HG03457 (cell line): ENCODE measurements at regions not wholly inside any gene's neighbourhood (a gene's known extent, or its start where the extent isn't known, plus 50 kb on each side); places are given as distances from the start of the nearest gene placed in this dataset.
"Not testable (repeated sequence)": the region's sequence is repeated elsewhere in the genome, so short reads cannot be mapped to it uniquely, and the experiment has no call there.

Experiments
- ATAC-seq: cut with Tn5 transposase; IDR thresholded peaks from one replicate; pipeline ENCODE4 v1.9.1; 2021; ENCODE audit warnings: moderate number of reproducible peaks; ENCODE audit not compliant: unreplicated experiment

DNA sequence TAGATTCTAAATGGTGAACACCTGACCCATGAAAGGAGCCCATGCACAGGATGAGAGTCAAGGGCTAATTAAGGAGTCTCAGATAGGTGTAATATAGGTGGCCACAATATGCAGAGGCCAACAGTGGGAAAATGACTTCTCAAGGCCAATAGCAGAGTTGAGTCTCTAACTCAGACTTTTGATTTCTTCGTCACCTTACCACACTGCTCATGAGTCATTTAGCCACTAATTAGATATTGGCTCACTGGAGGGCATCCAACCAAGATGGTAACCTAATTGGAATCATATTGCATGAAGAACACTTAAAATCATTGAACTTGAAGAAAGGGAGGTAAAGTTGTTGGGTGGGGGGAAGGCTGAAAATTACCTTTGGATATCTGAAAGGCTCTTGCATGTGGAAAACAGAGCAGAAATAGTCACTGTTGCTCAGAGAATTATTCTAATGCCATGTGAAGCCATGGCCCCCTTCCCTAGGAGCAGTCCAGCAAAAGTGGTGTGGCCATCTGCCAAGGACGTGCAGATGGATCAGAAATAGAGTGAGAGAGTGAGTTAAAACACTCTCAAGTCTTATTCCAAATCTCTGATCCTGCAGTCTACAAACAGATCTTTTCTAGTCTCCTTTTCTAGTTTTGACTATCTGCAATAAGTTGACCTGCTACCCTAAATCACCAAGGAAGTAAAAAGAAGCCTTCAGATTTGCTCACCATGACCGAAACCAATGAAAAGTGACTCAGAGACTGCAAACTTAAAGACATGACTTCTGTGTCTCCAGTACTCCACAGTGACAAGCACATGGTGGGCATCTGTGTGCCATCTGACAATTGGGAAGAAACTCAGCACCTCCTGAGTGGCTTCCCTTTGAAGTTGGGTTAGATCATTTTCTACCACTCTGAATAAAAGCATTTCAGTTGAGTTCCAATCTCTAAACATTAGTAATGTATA lies 93.9 kb upstream of the C1QTNF7 start:
- no peak for ATAC-seq

DNA sequence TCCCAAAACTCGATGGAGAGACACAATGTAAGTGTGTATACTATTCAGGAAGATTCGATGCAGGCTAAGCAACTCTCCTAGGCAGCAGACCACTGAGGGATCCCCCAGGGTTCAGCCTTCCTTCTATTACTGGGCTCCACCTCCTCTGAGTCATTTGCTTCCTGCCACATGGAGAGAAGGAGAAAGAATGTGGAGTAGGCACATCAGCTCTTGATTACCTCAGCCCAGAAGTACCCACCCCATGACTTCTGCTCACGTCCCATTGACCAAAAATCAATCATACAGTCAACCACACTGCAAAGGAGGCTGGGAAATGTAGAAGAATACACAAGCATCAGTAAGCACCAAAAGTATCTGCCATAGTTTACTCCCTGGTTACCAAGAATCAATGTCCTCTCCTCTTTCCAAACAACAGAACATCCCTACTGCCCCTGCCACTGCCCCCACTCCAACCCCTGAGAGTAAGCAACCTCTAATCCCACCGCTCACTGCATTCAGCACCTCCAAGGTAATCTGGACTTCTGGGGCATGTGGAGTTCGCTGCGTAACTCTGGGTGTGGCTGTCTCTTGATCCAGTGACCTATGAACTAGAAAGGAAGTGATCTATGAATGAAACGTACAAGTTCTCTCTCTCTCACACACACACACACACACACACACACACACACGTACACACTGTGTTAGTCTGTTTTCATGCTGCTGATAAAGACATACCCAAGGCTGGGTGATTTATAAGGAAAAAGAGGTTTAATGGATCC lies 91.2 kb upstream of the C1QTNF7 start:
- ATAC-seq = no peak

- ATAC-seq = not testable (repeated sequence)
Measured at GRCh38 chr4:15337168-15337657, 90.6 kb upstream of the C1QTNF7 start.

- ATAC-seq = no peak
Measured at GRCh38 chr4:15339737-15340136, 88.1 kb upstream of the C1QTNF7 start.

GRCh38 chr4:15340332-15340731 lies 87.5 kb upstream of the C1QTNF7 start:
- ATAC-seq = no peak

DNA sequence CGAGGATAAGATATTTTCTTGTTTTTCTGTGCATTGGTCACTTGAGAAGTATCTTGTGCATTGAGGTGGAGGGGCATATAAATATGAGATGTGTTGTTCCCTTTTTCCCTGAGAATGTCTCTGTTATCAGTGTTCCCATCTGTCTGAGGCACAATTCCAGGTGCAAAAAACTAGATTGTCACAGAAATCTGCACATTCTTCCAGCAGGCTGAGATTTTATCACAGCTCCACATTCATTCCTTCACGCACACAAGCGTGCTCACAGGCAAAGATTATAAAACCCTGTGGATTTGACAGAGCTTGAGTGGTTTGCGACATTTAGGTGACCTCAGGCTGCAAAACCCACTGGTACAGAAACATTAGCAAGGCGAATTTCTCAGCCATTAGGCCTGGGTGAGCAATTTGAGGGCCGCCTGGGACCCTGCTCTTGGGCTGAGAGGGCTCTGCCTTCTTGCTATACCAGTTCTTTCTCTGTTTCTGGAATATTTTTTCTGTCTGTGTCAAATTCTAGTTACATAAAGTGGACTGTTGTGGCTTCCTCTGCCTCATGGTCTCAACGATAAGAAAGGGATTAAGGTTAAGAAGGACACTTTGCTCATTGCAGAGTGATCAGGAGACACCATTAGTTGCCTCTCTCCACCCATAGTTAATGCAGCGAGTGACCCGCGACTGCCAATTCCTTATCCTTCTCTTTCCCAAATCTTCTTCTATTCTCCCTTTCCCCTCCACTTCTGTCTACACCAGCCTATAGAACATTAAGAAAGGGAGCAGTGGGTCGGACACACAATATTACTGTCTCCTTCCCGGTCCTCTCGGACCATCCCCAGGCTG lies 86.7 kb upstream of the C1QTNF7 start:
- no peak for ATAC-seq

DNA sequence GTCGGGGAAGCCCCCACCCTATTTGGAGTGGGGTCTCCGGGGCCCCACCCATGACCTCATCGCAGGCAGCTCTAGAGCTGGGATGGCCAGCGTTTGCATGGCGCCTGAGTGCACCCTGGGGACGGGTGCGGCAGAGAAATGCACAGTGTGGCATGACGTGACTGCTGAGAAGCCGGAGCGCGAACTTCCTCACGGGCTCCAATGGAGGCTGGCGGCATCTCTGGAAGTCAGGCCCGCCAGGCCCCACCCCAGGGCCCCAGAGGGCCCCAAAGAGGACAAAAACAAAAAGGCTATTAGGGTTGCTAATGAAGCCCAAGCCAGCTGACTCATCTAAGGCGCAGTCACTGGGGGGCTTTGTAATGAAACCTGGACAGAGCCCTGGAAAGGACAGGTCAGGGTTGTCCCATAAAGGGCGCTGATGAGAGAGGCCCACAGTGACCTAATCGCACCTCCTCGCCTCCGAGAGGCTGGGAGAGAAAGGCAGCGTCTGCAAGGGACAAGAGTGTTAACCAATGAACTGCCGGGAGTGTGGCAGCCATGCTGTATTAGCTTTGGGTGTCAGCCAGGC lies 86.0 kb upstream of the C1QTNF7 start:
- ATAC-seq = no peak

DNA sequence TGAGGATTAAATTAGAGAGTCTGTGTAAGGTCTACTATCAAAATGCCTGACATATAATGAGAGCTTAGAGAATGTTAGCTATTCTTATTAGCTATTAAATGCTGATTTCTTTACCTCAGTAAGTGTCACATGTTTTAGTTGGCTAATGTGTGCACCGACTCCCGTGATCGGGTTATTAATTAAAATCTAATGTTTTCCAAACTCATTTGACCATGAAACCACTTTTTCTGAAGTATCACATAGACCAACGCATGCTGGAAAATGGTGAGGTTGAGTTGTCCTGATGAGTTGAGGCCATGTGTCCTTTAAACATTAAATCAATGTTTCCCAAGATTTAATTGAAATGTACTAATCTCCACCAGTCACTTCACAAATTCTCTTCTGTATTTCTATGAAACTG lies 84.8 kb upstream of the C1QTNF7 start:
- ATAC-seq = no peak

DNA sequence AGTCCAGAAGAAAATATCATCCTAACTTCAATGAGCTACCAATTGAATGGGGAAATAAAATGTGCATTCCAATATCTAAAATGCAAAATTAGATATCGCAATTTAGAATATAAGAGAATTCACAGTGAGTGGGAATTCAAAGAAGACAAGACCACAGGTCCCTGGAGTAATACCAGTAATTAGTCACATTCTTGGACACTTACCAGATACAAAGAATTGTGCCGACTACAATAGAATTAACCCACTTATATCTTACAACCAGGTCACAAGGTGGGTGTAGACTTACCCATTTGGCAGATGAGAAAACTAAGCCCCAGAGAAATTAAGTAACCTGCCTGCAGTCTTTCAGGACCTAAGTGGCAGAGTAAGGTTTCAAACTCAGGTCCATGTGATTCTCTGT lies 84.3 kb upstream of the C1QTNF7 start:
- no peak for ATAC-seq

DNA sequence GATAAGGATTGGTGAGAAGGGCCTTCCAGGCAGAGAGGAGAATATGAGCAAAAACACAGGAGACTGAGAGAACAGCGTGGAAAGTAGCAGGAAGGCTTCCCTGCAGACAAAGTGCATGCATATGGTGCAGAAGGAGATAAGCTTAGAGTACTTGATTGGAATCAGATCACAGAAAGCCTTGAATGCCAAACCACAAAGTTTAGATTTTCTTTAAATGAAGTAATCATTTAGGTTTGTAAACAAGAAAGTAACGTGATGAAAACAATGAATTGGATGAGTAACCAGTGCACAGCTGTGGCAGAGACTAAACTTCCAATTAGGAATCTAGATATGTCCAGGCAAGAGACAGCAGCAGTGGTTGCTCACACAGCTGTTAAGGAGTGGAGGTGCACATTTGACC lies 83.8 kb upstream of the C1QTNF7 start:
- ATAC-seq = no peak

GRCh38 chr4:15345134-15345533 lies 82.7 kb upstream of the C1QTNF7 start:
- no peak for ATAC-seq

GRCh38 chr4:15348236-15348635 lies 79.6 kb upstream of the C1QTNF7 start:
- no peak for ATAC-seq

GRCh38 chr4:15348695-15349094 lies 79.1 kb upstream of the C1QTNF7 start:
- no peak for ATAC-seq

DNA sequence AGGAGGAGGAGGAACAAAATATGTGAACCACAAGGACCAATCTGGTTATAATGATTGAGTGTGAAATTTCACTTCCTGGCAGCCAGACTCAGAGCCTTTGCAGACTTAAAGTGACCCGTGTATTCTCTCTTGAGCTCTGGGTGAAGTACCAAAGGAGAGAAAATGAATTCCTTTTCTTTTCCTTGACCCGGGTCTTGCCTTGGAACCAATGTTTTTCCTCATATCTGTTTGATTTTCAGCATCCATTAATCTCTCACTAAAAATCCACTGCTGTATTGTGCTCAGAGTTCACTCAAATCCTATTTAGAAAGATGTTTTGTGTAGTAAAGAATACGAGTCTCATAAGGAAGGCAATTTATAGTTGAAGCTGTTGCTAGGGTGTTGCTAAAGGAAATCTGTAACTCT lies 78.3 kb upstream of the C1QTNF7 start:
- no peak for ATAC-seq

- no peak for ATAC-seq
Measured at GRCh38 chr4:15349965-15350364, 77.9 kb upstream of the C1QTNF7 start.

DNA sequence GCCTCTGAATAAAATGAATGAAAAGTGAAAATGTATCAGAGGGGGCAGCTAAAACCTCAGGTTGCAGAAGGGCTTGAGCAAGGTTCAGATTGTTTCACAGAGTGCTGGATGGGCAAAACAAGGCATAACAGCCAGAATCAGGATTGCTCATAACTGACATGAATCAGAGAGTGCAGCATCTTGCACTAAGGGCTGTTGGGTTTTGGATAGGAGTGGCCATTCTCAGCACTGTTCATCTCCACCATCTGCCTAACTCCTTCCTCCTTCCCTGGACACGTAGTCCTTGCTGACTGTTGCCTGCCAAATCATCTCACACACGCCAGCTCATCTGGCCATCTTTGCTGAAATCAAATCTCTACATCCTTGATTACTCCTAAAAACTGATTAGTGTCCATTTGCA lies 75.3 kb upstream of the C1QTNF7 start:
- no peak for ATAC-seq

DNA sequence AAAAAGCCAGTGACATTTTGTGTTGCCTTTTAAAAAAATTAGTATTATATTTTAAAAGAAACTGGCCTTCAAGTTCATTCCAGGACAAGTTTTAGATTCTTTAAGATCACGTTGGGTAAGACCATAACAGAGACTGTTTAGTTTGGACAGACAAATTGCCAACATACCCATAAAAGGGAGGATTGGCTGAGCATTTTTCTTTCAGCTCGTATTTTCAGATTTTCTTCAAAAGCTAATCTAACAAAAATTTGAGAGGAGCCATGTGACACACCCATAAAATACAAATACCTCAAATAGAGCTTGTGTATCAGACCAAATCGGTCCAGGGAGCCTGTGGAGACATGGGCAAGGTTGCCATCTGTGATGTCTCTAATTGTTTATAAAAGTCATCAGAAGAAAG lies 74.6 kb upstream of the C1QTNF7 start:
- no peak for ATAC-seq

DNA sequence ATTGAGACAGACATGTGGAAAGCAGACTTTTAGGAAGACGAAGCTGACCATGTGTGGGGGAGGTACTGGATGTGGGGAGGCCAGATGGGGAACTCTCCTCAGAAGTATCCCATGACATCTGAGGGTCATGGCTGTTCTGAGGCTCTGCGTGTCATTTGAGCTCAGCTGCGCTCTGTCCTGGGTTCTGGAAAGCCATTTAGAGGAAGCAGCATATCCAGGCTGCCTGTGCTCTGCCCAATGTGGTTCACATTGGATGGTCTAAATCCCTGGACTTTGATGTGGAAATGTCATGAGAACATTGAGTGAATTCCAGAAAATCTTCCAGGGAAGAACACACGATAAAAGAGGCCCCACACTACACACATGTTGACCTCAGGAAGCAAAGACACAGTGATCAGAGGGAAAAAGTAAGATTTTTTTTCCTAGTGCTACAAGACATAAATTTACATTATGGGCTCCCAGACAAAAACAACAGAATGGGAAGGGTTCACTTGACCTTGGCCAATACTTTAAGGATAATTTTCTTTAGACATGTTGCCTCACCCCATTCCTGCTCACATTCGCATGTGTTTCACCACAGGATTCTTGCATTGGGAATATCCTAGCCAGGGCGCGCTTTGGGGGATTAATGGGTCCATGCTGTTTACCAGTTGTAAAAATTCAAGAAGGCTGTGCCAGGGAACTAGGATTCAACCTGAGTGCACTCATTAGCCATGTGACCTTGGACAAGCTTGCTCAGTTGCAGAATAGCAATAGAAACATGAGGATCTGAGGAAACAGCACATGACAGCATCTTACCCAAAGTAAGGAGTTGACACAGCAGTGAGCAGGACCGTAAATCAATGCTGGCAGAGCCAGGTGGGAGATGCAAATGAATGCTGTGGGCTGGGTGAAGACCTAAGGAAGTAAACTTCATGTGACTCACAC lies 73.2 kb upstream of the C1QTNF7 start:
- no peak for ATAC-seq

GRCh38 chr4:15361529-15361928 lies 66.3 kb upstream of the C1QTNF7 start:
- ATAC-seq = no peak

DNA sequence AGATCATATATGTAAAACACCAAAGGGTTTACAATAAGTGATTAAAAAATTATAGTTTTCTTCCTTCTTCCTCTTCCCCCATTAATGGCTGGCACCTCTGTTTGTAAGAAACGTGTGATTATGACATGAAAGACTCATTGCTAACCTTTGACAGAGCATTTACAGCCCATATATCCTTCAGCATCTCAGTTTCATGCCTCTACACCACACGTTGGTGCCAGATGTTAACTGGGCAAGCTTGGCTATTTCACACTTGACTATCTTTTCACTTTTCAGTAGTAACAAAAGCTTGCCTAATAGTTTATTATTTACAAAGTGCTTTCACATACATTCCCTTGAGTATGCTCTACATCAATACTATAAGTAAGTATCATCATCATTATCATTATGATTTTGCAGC lies 65.3 kb upstream of the C1QTNF7 start:
- ATAC-seq = no peak
